Stimulated activated CD8-positive, alpha-beta memory T cell treated with anti-CD3 and anti-CD28 coated beads, Interleukin-4, amount 100 ng/mL, for 4 hours (primary cell): ENCODE measurements at regions not wholly inside any gene's neighbourhood (a gene's known extent, or its start where the extent isn't known, plus 50 kb on each side); places are given as distances from the start of the nearest gene placed in this dataset.

ENCODE experiments used
- DNase-seq, 2 donors: peaks; one replicate each; pipeline ENCODE4 v3.0.0-alpha.2; 2020; ENCODE audit warnings: low read depth in 2 of 2, low spot score in 1 of 2

DNA sequence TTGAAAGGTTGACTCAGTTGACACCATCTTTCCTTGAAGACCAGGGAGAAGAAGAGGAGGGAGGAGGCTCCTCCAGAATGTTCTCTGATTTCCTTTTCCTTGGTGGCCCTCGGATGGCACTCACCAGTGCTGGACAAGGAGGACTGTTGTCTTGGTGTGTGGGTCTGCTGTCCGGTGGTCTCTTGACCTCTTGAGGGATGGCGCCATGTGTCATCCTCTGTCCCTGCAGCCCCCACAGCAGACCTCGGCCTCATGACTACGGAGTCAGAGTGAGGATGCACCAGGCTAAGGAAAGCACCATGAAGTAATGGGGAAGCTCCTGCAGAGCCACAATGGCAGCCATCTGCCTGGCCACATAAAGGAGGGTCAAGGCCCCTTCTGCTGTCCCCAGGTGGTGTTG, 475.0 kb downstream of the GLRX3 start:
- no peak for DNase-seq

DNA sequence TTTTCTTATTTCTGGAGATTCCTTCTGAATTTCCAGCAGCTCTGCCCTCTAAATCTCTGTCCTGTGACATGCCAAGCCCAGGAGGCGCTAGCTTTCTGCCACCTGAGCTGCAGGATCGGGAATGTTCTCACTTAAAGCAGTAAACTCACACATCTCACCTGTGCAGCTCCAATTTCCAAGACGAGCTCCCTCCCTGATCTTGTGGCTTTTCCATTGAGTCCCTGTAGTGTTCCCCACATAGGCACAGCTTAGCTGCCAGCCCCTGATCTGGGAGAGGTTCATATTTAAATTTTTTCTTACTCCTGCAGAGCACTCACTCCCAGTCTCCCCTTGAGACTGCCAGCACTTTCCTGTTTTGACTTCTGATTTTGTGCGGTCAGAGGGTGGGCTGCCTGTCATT, 479.3 kb downstream of the GLRX3 start:
- DNase-seq: no peak

DNA sequence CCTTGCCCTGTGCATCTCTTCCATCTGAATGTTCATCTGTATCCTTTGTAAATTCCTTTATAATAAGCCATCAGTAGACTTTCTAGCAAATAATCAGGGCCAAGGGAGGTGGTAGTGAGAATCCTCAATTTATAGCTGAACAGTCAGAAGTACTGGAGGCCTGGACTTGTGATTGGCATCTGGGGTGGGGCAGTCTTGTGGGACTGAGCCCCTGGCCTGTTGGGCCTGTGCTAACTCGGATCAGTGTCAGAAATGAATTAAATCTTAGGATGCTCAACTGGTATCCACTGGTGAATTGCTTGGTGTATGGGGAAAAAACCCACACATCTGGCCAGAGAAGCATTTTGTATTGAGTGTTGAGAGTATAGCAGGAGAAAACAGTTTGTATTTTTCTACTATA, 481.8 kb downstream of the GLRX3 start:
- no peak for DNase-seq

DNA sequence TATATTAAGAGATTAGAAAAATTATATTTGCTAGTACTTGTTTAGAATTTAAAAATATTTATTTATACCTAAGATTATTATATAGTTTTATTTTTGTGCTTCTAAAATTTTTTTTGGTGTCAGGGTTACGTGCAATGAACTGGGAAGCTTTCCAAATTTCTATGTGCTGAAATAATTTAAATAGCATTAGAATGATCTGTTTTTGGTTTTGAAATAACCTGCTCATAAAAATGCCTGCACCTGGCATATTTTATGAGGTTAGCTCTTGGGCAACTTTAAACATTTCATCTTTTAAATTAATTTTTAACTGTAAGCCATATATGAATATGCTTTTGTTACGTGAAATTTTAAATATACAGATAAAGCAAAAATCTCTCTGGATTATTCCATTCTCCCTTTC, 482.5 kb downstream of the GLRX3 start:
- no peak for DNase-seq

DNA sequence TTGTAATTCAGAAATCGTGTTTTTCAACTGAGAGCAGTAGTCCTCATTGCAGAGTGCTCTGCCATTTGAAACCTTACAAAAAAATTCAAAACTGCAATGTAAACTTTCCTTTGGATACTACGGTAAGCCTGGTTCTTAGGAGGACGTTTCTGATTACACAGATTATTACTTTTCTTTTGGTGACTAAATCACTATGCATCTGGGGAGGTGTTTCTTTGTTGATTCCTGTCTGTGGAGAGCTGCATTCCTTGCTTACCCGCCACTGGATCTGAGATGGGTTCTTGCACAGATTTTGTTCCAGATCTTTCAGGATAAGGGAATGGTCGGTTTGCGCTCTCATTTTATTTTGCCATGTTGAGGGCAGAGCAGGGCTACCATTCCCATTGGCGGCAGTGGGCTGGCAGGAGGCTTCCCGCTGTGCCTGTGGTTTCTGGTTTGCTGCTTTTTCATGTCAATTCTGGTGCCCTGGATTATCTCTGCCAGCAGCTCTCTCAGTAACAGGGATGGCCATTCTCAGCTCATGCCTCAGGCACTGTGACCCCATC, 485.1 kb downstream of the GLRX3 start:
- DNase-seq: no peak

DNA sequence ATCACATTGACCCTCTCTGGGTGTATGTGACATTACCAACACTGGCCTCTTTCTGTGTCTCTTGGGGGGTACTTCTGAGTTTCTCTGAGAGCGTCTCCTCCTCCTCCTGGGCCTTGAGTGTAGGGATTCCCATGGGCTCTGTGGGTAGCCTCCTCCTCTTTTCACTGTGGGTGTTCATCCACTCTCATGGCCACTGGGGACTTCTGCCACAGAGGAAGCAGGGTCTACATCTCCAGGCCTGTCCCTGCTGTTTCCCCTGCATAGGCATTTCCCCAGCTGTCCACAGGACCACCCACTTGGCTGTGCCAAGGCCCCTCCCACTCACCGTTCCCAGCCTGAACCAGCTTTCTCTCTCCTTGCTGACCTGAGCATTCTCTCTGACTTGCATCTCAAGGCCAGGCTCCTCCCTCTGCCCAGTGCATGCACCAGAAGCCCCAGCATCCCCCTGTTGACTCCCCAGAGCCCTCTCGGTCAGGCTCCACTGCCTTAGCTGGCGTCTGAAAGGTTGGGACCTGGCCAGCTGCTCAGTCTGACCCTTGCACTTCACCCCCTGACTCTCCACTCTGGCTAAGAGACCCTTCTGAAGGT, 487.6 kb downstream of the GLRX3 start:
- no peak for DNase-seq

DNA sequence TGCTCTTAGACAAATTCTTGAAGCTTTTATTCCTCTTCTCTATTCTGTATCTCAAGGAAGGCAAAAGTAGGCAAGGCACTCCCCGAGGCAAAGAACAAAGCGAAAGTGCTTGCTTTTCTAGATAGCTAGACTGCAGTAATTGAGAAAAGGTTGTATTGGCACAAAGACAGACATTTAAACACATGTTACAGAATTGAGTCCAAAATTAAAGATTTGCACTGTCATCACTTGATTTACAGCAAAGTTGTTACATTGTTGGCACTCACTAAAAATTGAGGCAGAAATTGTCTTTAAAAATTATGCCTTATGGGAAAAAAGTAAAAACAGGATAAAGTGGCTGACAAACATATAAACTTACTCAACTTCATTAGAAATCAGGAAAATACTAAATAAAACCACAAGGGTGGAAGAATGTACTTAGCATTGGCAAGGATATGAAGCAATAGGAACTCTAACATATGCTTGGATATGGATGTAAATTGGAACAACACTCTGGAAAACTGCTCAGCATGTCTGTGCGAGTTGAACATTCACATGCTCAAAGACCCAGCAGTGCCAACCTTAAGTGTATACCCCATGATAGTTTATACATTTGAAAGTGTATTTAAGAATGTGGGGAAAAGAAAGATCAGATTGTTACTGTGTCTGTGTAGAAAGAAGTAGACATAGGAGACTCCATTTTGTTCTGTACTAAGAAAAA, 491.3 kb downstream of the GLRX3 start:
- DNase-seq: no peak

DNA sequence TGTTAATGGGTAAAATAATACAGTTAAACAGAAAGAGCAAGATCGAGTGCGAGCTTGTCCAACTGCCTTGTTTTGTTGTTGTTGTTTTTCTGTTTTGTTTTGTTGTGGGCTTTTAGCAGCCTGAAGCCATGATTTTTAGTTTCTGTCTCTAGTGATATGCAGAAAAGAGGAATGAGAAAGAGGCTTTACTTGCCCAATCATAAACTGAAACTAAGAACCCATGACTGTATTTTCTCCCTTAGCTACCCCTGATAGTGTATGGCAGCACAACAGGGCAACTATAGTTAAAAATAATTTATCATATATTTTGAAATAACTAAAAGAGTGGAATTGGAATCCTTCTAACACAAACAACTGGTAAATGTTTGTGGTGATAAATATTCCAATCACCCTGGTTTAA, 493.9 kb downstream of the GLRX3 start:
- DNase-seq: no peak

DNA sequence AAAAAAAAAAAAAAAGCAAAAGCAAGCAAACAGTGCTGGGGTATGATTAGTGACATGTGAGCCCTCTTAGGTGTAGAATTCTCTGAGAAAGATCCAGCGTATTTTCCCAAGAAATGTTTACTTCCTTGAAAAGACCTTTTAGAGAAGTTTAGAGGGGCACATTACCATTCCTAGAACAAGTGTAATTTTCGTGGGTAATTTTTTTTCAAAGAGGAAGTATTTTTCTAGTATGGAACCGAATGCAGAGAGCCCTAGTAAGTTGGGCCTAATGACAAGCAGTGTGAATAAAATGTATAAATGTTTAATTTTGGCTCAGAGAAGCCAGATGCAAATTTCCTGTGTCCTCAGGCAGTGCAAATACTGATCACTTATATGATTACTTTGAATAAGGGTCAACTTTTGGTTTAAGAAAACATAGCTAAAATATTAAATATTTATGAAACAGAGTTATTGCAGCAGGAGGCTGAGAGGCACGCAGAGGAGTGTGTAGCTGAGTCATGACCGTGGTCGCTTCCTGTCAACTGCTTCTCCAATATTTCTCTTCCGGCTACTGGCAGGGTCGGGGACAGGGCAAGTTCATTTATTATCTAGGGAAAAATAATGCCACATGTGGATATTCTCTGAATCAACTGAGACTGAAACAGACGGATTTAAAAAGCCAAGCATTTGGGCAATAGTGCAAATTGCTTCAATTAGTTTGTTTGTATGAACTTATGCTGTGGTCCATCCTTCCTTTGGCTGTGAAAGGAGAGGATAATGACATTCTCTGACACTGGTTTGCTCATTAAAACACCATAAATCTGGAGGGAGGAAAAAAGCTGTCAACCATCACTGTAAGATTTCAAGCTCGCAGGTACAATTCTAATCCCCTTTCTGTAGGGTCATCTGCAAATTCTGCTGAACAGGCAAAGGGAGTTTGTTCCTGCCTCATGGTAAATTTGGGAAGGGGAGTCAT, 495.2 kb downstream of the GLRX3 start:
- DNase-seq: no peak

DNA sequence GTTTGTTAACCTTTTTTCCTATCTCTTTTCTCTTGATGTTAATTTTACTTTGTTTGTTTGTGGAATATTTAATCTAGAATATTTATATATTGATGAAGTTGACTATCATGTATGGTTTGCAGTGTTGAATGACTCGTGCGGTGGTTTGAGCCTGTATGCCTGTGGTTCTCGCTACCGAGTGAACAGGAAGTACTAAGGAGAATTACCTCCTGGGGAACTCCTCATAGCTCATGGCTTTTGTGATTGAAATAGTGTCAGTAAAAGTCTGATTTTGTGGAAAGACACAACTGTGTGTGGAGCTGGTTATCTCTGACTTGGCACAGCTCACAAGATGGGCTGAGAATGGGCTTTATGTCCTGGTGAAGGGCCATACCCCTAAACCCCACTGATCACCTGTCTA, 498.6 kb downstream of the GLRX3 start:
- no peak for DNase-seq

DNA sequence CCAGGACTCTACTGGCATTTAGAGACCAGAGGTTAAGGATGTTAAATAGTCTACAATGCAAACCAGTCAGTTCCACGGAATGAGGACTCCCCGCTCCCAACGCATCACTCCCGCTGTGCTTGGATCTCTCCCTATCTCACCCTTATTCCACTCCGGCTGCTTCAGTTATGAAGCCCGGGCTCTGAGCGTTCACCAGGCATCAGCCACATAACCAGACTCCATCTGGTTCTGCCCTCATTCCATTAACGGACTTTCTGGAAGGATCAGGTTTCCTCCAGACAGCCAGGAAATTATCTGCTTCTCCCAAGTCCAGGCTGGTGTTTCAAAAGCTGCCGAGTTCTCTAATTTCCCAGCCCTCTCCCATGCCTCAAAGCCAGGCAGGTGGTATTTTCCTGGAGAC, 499.3 kb downstream of the GLRX3 start:
- no peak for DNase-seq

DNA sequence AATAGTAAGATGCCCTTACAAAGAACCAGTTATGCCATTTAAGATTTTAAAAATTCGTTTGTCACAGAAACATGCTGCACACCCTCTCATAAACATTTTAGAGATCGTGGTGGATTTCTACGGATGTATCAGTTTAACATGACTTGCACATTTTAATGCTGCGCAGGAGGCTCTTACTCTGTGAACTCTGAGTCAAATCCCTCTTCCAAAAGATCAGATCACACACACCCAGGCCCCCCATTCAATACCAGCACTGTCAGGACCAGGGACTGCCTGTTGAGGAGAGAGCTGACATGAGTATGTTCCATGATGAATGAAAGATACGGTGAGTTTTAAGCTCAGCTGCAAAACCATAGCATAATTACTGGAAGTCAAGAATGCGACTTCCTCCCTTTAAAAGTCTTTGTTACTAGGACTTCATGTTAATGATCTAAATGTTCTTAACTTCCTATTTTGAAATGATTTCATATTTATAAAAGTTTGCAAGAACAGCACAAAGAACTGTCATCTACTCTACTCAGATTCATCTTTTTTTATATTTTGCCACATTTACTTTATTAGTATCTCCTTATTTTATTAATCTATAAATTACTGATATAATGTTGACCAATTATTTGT, 500.2 kb downstream of the GLRX3 start:
- DNase-seq: no peak

DNA sequence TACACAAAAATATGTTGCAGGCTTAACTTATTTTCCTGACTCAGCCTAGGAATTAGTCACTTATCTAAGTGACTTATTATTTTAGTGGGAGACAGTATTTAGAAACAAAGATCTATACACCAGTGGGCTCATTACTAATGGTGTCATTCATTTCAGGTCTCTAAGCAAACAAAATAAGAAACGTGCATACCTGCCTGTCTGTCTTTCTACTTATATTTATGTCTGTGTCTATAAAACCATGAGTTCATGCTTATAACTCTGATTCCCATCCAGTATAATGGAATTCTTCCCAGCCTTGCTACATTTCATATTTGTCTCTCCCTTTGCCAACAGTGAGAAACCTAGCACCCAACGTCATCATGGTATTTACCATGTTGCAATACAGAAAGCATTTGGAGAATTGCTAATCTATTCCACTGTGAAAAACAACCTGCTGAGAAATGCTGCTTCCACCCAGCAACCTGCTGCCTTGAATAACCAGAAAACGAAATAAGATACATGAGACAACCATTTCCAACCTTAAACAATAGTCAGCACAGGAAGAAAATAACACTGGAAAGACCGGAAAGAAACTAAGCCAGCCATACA, 501.0 kb downstream of the GLRX3 start:
- no peak for DNase-seq

DNA sequence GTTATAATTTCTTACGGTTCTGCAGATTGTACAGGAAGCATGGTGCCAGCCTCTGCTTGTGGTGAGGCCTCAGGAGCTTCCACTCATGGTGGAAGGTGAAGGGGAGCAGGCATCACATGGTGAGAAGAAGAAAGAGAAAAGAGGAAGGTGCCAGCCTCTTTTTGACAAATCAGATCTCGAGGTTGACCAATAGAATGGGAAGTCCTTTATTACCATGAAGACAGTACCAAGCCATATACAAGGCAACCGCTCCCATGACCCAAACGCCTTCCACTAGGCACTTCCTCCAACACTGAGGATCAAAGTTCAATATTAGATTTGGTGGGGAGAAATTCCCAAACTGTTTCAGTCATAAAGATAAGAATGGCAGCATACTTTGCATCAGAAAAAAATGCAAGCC, 502.8 kb downstream of the GLRX3 start:
- DNase-seq: no peak

DNA sequence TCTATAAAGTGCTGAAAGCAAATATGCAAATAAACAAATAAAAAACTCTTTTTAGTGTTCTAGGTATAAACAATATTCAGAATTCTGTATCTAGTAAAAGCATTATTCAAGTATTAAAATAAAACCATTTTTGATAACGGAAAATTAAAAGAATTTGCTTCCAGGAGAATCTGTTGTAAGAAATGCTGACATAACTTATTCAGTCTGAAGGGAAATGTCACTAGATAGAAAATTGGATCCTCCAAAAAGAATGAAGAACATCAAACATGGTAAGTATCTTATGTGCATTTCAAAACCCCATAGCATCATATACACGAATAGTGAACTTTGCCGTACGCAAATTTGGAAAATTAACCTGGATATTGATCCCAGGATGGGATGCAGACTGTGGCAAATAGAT, 506.7 kb downstream of the GLRX3 start:
- DNase-seq: no peak

DNA sequence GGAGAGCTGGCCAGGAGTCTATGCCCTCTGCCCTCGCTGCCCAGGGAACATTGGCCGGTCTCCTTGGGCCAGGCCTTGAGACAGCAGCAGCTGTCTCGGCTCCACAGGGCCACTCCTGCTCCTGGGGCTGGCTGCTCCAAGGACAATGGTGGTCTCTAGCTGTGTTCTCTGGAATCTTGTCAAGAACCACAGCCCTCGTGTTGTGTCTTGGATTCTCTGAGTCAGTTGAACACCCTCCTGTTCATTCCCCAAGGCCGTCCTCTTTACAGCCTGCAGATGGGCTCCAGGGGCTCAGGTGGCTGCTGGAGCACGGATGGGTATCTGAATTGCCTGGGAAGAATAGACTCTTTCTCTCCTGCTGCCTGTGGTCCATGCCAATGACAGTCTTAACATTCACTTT, 511.1 kb downstream of the GLRX3 start:
- no peak for DNase-seq

DNA sequence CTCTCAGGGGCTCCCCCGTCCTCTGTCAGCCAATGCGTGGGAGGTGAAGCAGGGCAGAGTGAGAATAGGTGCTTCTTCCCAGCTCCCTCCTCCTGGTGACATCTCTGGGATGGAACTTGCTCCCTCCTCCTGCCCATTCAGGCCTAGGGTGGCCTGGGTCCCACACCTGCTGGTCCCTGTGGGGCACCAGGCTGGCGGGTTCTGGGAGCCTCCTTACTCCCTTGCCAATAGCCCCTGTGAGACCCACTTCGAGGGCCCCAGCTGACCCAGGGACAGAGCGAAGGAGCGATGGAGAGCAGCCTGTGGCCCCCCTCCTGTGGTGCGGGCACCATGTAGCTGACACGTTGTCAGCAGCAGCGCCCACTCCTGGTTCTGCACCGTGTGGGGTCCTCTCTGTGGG, 512.6 kb downstream of the GLRX3 start:
- DNase-seq: no peak

DNA sequence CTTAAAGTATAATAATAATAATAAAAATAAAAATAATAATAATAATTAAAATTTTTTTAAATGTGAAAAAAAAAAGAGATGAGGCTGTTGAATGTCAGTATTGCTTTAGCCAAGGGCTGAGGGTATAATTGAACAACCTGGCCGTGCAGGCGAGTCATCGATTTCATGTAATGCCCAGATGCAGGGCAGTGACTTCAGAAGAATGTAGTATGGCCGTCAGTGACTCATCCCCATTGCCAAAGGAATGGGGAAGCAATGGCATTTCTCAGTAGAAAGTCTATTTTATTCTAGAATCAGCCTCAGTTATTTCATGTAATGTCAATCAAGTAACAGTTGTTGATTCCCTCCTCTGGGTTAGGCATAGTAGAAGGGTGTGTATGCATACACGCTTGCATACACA, 516.4 kb downstream of the GLRX3 start:
- DNase-seq: no peak

DNA sequence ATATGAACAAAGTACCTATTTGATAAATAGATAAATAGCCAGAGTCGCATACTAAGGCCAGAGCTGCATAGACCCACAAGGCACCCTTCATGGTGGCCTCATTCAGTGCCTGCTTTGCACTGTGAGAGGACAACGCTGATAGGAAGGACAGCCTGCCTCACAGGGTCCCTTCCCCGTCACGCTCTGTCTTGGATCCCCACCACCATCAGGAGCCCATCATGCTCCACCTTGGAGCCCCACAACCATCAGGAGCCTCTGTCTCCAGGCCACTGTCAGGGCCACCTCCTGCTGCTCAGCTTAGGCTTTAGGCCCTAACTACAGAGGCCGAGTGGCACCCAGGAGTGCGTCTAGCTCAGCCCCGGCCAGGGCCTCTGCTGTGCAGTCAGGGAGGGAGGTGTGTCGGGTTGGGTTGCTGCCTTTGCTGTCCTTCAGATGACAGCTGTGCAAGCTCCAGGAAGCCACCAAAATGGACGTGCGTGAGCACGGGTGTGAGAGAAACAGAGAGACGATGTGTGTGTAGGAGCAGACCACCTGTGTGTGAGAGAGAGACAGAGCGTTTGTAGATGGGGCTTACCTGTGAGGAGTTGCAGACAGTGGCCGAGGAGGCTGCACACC, 516.9 kb downstream of the GLRX3 start:
- no peak for DNase-seq

DNA sequence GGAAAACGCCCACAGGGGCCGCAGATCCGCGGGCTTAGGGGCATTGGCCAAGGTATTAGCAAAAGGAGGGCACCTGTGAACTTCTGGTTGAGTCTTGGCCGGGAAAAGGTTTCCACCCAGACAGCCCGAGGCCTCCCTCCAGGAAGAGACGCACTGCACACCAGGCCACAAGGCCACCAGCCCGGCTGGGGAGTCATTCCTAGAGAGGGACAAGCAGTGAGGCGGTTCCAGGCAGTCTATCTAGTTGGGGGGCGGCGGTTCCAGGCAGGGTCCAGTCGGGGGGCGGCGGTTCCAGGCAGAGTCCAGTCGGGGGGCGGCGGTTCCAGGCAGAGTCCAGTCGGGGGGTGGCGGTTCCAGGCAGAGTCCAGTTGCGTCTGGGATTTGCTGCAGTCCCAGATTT, 518.5 kb downstream of the GLRX3 start:
- no peak for DNase-seq
